GM12872 (cell line): ENCODE measurements at regions not wholly inside any gene's neighbourhood (a gene's known extent, or its start where the extent isn't known, plus 50 kb on each side); places are given as distances from the start of the nearest gene placed in this dataset.

ENCODE experiments used
- CTCF ChIP-seq: IDR thresholded peaks from 3 replicates; pipeline ENCODE4 v1.5.1; 2011; ENCODE audit warnings: low read depth, mild to moderate bottlenecking, low read length, moderate library complexity; ENCODE audit not compliant: insufficient read depth

DNA sequence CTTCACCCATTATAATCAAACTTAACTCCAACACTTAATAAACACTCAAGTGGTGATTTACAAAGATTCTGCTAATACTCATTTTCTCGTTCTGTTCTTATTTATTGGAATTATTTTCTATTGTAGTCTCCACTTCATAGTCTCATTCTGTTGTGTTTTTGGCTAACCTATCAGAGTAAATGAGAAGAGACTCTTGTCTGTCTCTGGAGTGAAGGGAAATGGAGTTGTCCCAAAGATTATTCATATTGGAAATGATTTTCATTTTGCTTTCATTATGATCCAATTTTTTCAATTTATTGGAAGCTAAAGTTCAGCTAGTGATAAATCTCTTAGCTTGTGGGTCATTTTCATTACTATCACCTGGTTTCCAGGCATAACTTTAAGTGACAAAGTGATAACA, 454.9 kb upstream of the JAG1 start:
- TF ChIP-seq CTCF: no peak

DNA sequence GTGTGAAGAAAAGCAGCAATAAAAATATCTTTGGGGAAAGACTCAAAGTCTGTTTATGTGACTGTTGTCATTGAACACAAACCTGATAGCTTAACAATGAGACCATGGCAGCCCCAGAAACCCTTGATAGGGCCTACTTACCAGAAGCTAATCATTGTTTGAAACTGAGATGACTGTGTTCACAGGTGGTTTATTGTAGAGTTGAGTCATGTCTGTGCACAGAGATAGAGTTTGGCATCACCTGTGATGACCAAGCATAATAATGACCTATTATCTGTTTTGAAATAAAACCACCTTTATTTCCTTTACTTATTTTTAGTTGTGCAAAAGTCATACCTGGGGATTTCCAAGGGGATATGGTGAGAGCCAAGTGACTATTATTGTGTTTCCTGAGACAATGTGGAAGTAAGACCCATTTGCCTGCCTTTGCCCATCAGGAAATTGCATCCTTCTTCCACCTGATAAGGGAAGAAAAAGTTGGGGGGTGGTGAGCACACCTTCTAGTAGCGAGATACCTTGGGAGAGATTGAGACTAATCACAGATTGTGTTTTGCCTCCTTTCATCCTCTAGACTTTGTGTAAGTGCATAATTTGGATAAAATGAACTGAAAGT, 456.9 kb upstream of the JAG1 start:
- no peak for TF ChIP-seq CTCF

DNA sequence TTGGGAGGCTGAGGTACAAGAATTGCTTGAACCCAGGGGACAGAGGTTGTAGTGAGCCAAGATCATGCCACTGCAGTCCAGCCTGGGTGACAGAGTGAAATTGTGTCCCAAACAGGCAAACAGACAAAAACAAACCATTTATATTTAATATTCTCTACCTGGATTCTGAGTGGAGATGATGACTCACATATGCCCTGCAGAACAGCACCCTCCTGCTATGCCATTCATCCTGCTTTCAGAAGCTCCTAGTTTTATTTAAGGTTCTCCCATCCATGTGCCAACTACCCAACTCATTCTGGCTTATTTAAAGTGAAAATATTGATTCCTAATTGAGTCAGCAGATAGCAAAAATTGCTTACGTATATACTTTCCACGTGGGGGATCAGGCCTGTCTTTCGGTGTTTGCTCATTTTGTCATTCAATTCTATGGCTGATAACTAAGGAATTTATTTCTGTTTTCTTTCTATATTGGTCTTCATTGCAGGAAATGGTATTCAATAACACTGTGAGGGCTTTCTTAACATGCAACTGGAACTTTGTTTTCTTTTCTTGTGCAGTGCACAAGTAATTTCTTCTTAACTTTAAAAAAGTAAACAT, 459.1 kb upstream of the JAG1 start:
- no peak for TF ChIP-seq CTCF

GRCh38 chr20:11136691-11137090, 462.9 kb upstream of the JAG1 start:
- no peak for TF ChIP-seq CTCF

GRCh38 chr20:11137688-11138087, 463.9 kb upstream of the JAG1 start:
- no peak for TF ChIP-seq CTCF

DNA sequence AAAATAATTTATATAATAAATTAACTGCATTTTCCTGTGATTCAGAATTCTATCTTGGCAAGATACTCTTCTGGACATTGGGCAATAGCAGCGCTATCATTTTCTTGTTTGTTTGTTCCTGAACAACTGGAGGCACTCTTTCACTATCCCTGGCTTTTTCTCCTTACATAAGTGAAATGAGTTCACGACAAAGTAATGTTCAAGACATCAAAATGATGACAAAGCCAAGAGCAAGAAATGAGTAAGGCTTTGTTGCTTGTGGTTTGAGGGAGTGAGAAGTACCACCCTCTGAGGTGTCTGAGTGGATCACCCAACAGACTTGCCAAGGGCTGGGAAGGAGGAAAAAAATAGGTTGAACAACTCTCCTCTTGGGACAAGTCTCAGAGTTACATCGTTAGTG, 466.6 kb upstream of the JAG1 start:
- TF ChIP-seq CTCF: no peak

- no peak for TF ChIP-seq CTCF
Observed at GRCh38 chr20:11143481-11143880, 469.7 kb upstream of the JAG1 start.
